ENCODE measurements at regions not wholly inside any gene's neighbourhood (a gene's known extent, or its start where the extent isn't known, plus 50 kb on each side); places are given as distances from the start of the nearest gene placed in this dataset.

- TF ChIP-seq CEBPB (IDR thresholded peaks at IDR 0.05; ENCODE audit: low read depth) (no peak), CTCF (IDR thresholded peaks at IDR 0.05 in 2 of 3, conservative IDR thresholded peaks at IDR 0.05 in 1 of 3; ENCODE audit: borderline replicate concordance in 1 of 3, insufficient read depth in 1 of 3, low read depth in 2 of 3, low read length in 2 of 3) (no peak), ZNF274 (IDR thresholded peaks at IDR 0.05; ENCODE audit: low read depth, low read length) (no peak), POLR2A (IDR thresholded peaks at IDR 0.05; ENCODE audit: borderline replicate concordance, extremely low read depth, insufficient read depth, insufficient read length) (no peak), EZH2 (IDR thresholded peaks at IDR 0.05) (no peak), REST (IDR thresholded peaks at IDR 0.05; ENCODE audit: low read depth) (no peak), YY1 (IDR thresholded peaks at IDR 0.05; ENCODE audit: extremely low read depth, insufficient replicate concordance, low read depth, low read length) (no peak), EGR1 (IDR thresholded peaks at IDR 0.05; ENCODE audit: low read depth) (no peak), POLR2AphosphoS5 (IDR thresholded peaks at IDR 0.05; ENCODE audit: low read depth, low read length) (no peak)
Observed at GRCh38 chr4:176009254-176009653, 56.4 kb upstream of the WDR17 start.
